Testis (tissue), 2 donors: ENCODE measurements at regions not wholly inside any gene's neighbourhood (a gene's known extent, or its start where the extent isn't known, plus 50 kb on each side); places are given as distances from the start of the nearest gene placed in this dataset.

Experiments used
- CTCF ChIP-seq, 3 experiments: fragments of 450-650 bp in 2 of 3; fragments of 200-600 bp in 1 of 3; sonication (generic) in 1 of 3; IDR thresholded peaks; one replicate each; pipeline ENCODE4 v1.5.1; 2016 to 2019; ENCODE audit warnings: antibody characterized with exemption in 3 of 3, mild to moderate bottlenecking in 2 of 3, moderate library complexity in 1 of 3
- POLR2A ChIP-seq: fragments of 450-650 bp; IDR thresholded peaks from one replicate; pipeline ENCODE4 v1.6.1; 2017; ENCODE audit warnings: antibody characterized with exemption, mild to moderate bottlenecking, moderate library complexity

DNA sequence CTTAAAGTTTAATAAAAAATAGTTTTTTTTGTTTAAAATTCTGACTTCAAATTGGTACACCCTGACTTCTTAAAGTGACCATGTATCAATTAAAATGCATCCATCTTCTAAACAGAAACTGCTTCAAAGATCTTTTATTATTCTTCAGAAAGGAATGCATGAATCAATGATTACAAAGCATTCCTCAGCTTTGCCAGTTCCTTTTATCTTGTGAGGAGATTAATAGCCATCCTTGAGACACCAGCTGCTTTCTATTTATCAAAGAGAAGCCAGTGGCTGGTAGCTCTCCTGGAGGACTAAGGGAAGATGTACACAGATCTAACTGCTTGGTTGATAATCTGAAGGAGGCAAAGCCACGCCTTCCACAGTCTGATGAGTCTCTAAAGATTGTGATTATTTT, 2222.5 kb downstream of the LRRC4C start:
- TF ChIP-seq POLR2A (no peak), CTCF (IDR thresholded peaks at IDR 0.05) (no peak)
